Cardiac fibroblast (primary cell): ENCODE measurements at regions not wholly inside any gene's neighbourhood (a gene's known extent, or its start where the extent isn't known, plus 50 kb on each side); places are given as distances from the start of the nearest gene placed in this dataset.

Experiments used
- DNase-seq, 2 donors: peaks; one replicate each; pipeline versions ENCODE4 v3.0.0 to v3.0.0-alpha.2; 2010; ENCODE audit warnings: low read depth in 2 of 2
- H3K4me3 ChIP-seq, 2 donors: replicated peaks in 1 of 2; 1 replicate in 1 of 2; 2 replicates in 1 of 2; pipeline ENCODE4 v1.5.1; 2011; ENCODE audit warnings: low read depth in 2 of 2, low read length in 2 of 2, mild to moderate bottlenecking in 2 of 2, moderate library complexity in 1 of 2
- TF ChIP-seq, protein P1 (sequence below): IDR thresholded peaks from one replicate; pipeline ENCODE4 v1.5.1; 2011; ENCODE audit warnings: low read depth, mild to moderate bottlenecking, low read length, inconsistent platforms

DNA sequence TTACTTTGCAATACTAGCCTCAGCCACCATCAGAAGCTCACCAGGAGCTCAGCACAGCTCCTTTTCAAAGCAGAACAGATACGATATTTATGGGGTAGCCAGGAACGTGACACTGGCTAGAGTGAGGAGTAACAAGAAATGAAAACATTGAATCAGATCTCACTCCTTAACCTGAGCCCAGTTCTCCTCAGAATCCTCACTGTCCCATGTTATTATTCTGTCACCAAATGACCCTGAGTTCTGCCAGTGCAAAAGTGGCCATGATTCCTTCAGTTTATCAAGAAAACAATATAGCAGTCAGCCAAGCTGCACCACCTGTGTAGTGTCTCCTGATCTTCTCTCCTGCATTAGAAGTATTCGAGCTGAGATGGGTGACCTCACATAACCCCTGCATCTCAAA is 956.7 kb downstream of the TUSC7 start:
- H3K4me3 ChIP-seq = no peak overlapping the region
- DNase-seq = no peak
- TF ChIP-seq, protein P1, sequence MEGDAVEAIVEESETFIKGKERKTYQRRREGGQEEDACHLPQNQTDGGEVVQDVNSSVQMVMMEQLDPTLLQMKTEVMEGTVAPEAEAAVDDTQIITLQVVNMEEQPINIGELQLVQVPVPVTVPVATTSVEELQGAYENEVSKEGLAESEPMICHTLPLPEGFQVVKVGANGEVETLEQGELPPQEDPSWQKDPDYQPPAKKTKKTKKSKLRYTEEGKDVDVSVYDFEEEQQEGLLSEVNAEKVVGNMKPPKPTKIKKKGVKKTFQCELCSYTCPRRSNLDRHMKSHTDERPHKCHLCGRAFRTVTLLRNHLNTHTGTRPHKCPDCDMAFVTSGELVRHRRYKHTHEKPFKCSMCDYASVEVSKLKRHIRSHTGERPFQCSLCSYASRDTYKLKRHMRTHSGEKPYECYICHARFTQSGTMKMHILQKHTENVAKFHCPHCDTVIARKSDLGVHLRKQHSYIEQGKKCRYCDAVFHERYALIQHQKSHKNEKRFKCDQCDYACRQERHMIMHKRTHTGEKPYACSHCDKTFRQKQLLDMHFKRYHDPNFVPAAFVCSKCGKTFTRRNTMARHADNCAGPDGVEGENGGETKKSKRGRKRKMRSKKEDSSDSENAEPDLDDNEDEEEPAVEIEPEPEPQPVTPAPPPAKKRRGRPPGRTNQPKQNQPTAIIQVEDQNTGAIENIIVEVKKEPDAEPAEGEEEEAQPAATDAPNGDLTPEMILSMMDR = no peak

DNA sequence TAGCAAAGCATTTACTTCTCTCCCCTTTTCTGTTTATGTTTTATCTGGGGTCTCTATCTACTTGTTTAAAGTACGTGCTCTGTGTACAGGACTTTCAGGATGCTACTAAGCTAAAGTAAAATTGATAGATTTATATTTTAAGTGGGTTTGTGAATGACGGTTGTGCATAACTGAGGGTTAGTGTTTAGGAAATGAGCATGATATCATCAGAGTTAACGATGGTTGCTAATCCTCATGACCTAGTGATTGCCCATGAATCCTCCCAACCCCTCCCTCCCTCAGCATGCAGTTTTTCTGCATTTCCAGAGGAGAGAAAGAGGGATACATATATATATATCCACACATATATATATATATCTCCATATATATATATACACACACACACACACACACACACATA is 957.2 kb downstream of the TUSC7 start:
- no peak for DNase-seq
- TF ChIP-seq, protein P1 = no peak
- H3K4me3 ChIP-seq = no peak overlapping the region

DNA sequence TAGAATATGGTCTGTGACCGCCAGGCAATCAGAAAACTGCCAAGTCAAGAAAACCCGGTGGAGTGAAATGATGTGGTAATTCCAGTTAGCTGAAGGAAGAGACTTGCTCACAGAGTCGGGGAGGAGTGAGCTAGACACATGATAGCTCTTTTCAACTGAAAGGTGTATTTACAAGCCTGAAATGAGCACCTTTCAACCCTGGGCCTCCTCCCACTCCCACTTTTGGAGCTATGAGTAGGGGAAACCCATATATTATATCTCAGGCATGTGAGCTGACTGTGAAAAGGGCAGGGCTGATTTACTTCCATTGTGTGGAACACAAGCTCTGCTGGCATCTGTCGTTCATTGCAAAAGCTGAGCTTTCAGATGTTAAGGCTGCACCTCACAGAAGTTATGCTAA is 960.2 kb downstream of the TUSC7 start:
- no peak for DNase-seq
- no peak overlapping the region for H3K4me3 ChIP-seq
- TF ChIP-seq, protein P1 = no peak

DNA sequence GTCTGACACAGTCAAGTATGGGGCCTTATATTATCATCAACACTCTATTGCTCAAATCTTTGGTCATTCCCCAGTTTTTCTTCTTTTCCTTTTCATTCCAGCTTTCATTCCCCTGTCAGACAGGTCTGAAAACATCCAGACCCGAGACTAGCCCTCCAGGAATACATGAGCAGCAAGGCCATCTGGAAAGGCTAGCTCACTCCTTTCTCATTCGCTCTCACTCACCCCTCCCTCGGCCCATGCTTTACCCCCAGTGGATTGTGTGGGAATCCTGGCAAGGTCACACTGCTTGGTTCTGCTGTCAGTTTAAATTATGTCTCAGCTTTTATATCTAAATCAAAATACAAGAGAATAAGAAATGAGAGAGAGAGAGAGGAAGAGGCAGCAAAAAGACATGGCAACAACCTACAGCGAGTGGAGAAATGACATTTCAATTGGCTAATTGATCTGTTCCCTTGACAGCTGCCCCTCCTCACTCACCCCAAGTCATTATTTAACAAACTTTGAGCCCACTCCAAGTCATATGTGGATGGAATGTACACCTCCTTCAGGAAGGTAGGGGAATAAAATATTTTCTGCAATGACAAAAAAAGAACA is 962.2 kb downstream of the TUSC7 start:
- DNase-seq = no peak
- H3K4me3 ChIP-seq = no peak overlapping the region
- TF ChIP-seq, protein P1 = no peak

DNA sequence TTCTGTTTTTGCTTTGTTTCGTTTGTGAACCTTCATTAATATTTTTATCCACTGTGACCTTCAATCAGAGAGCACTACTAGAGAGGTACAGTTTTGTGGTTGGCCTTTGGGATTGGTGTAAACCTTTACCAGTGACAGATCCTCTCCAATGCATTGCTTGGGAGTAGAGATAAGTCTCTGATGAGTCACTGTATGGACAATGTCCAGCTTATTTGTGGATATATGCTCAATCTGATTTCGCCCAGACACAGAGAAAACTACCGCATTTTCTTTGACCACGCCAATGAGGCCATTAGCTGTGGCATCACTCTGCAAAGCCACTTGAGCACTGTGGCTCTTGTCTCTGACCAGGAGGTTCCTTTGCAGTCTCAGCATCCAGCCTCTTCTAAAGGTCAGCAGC is 964.7 kb downstream of the TUSC7 start:
- TF ChIP-seq, protein P1 = no peak
- no peak overlapping the region for H3K4me3 ChIP-seq
- DNase-seq = no peak

DNA sequence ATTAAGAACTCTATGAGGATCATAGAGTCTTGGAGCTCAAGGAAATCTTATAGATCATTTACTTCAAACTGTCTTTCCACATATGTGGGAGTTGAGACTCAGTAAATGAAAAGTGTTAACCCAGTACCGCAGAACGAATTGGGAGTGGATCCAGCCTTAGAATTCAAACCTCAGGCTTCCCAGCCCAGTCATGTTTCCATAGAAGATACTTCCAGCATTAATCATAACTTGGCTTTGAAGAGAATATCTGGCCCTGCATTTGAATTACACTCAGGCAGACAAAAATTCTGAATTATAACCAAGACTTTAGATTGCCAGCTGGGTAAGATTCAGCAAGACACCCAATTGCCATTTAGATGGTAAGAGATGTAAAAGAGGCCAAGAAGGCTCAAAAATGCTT is 972.0 kb downstream of the TUSC7 start:
- no peak overlapping the region for H3K4me3 ChIP-seq
- TF ChIP-seq, protein P1 = no peak
- DNase-seq = peak; percentile 35 to 76

DNA sequence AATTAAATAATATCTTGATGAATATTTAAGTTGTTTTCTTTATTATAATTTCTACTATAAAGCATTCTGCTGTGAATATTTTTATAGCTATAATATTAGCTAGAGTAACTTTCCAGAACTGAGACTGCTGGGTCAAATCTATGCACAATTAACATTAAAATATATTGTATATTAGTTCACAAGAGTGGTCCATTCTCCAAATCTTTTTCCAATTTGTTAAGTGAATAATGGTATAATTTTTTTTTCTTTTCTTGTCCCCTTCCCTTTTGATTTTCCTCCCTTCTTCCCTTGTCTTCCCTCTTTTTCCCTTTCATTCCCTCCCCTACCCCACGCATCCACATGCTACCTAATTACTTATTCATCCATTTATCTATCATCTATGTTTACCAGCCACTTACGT is 977.5 kb downstream of the TUSC7 start:
- TF ChIP-seq, protein P1 = no peak
- DNase-seq = no peak
- no peak overlapping the region for H3K4me3 ChIP-seq
